Endothelial cell of umbilical vein (primary cell): ENCODE measurements at regions not wholly inside any gene's neighbourhood (a gene's known extent, or its start where the extent isn't known, plus 50 kb on each side); places are given as distances from the start of the nearest gene placed in this dataset.

Experiments
- EZH2 ChIP-seq: IDR thresholded peaks from 2 replicates; pipeline ENCODE4 v1.6.1; 2012; ENCODE audit warnings: borderline replicate concordance, low read depth, mild to moderate bottlenecking, moderate library complexity, low read length, inconsistent platforms; ENCODE audit not compliant: severe bottlenecking
- GATA2 ChIP-seq: IDR thresholded peaks from 2 replicates; pipeline ENCODE4 v1.7.0; 2011; ENCODE audit warnings: low read depth, mild to moderate bottlenecking, moderate library complexity, mixed read lengths, low read length; ENCODE audit not compliant: insufficient read length, insufficient read depth
- POLR2A ChIP-seq: IDR thresholded peaks from 2 replicates; pipeline ENCODE4 v1.6.1; 2012; ENCODE audit warnings: low read depth, mild to moderate bottlenecking, control low read depth, low read length
- POLR2AphosphoS5 ChIP-seq: IDR thresholded peaks from 2 replicates; pipeline ENCODE4 v1.6.1; 2012; ENCODE audit warnings: low read depth, mild to moderate bottlenecking, control low read depth, low read length, moderate library complexity; ENCODE audit not compliant: insufficient read depth
- TF ChIP-seq, protein P1 (sequence below), 2 donors: IDR thresholded peaks; 1 replicate in 1 of 2; 2 replicates in 1 of 2; pipeline ENCODE4 v1.5.1; 2011; ENCODE audit warnings: low read length in 2 of 2, mild to moderate bottlenecking in 2 of 2, moderate library complexity in 2 of 2, control low read depth in 1 of 2, inconsistent platforms in 1 of 2, low read depth in 1 of 2; ENCODE audit not compliant: insufficient read depth in 1 of 2; ENCODE audit errors: extremely low read depth in 1 of 2
- TF ChIP-seq, protein P2 (sequence below): IDR thresholded peaks from 2 replicates; pipeline ENCODE4 v1.6.1; 2011; ENCODE audit not compliant: insufficient read depth, insufficient read length

DNA sequence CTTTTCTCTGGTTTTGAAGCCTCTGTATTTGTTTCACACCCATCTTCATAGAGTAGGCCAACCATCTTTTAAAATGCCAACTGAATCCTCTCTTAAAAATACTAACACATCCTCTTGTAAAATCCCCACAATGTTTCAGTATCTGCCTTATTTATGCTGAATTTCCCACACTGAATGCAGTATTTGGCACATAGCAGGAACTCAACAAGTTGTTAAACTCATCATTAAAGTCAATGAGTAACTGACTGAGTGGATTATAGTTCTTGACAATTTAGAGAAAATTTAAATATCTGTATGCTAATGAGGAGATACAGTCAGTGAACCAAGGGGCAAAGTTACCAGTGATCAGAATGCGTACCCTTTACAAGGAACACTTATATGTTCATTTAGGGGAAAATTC, 505.5 kb upstream of the PCDH9 start:
- no peak for TF ChIP-seq POLR2A
- TF ChIP-seq, protein P1, sequence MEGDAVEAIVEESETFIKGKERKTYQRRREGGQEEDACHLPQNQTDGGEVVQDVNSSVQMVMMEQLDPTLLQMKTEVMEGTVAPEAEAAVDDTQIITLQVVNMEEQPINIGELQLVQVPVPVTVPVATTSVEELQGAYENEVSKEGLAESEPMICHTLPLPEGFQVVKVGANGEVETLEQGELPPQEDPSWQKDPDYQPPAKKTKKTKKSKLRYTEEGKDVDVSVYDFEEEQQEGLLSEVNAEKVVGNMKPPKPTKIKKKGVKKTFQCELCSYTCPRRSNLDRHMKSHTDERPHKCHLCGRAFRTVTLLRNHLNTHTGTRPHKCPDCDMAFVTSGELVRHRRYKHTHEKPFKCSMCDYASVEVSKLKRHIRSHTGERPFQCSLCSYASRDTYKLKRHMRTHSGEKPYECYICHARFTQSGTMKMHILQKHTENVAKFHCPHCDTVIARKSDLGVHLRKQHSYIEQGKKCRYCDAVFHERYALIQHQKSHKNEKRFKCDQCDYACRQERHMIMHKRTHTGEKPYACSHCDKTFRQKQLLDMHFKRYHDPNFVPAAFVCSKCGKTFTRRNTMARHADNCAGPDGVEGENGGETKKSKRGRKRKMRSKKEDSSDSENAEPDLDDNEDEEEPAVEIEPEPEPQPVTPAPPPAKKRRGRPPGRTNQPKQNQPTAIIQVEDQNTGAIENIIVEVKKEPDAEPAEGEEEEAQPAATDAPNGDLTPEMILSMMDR (IDR thresholded peaks at IDR 0.05; ENCODE audit: extremely low read depth in 1 of 2, insufficient read depth in 1 of 2, low read depth in 1 of 2, low read length in 2 of 2): no peak
- TF ChIP-seq, protein P2, sequence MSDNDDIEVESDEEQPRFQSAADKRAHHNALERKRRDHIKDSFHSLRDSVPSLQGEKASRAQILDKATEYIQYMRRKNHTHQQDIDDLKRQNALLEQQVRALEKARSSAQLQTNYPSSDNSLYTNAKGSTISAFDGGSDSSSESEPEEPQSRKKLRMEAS: no peak
- no peak for TF ChIP-seq EZH2
- no peak for TF ChIP-seq GATA2
- TF ChIP-seq POLR2AphosphoS5: no peak
